ENCODE measurements at regions not wholly inside any gene's neighbourhood (a gene's known extent, or its start where the extent isn't known, plus 50 kb on each side); places are given as distances from the start of the nearest gene placed in this dataset.

DNA sequence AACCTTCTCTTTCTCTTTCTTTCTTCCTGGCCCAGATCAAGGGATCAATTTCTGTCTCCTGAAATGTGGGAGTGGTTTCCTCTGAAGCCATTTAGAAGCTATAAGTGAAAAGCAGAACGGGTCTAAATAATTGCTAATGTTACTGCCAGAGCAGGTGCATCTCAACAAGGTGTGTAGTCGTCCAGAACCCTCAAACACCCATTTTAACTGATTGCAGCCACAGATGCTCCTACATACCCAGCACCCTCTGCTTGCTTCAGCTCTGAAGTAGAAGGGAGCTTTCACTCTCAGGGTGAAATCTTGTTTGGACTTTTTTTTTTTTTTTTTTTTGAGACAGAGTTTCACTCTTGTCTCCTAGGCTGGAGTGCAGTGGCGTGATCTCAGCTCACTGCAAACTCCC lies 592.1 kb upstream of the ARID1B start:
- no peak for TF ChIP-seq POLR2A (IDR thresholded peaks at IDR 0.05; ENCODE audit: low read length)
- TF ChIP-seq GATA1 (IDR thresholded peaks at IDR 0.05; ENCODE audit: low read depth, low read length) = no peak
